Activated CD4-positive, CD25-positive, alpha-beta regulatory T cell treated with anti-CD3 and anti-CD28 coated beads, Interleukin-2, amount 50 U/mL, for 16 hours (primary cell): ENCODE measurements at regions not wholly inside any gene's neighbourhood (a gene's known extent, or its start where the extent isn't known, plus 50 kb on each side); places are given as distances from the start of the nearest gene placed in this dataset.
"Not testable (repeated sequence)": the region's sequence is repeated elsewhere in the genome, so short reads cannot be mapped to it uniquely, and the experiment has no call there.

Source experiments
- DNase-seq: peaks from one replicate; pipeline ENCODE4 v3.0.0-alpha.2; 2020; ENCODE audit warnings: low read depth, low spot score

- no peak for DNase-seq
These were observed 51.5 kb upstream of the MRI1 start for GRCh38 chr19:13712767-13713201.

- no peak for DNase-seq
These were observed 56.4 kb upstream of the MRI1 start for GRCh38 chr19:13707915-13708314.

GRCh38 chr19:13705928-13706447, 58.3 kb upstream of the MRI1 start:
- DNase-seq: no peak

DNA sequence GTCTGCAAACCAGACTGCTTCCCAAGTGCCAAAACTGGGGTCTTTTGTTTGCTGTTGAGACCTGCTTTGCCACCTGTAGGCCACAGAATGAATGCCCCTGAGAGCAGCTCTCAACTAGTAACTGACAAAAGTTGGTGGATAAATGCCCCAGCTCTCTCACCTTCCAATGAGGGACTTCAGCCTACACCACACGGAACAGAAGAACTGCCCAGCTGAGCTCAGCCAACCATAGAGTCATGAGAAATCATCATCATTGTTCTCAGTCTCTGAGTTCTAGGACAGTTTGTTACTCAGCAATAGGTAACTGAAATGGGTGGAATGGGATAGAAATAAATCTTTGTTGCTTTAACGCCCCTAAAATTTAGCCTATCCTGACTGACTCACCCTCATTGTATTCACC, 59.1 kb upstream of the MRI1 start:
- DNase-seq: no peak

DNA sequence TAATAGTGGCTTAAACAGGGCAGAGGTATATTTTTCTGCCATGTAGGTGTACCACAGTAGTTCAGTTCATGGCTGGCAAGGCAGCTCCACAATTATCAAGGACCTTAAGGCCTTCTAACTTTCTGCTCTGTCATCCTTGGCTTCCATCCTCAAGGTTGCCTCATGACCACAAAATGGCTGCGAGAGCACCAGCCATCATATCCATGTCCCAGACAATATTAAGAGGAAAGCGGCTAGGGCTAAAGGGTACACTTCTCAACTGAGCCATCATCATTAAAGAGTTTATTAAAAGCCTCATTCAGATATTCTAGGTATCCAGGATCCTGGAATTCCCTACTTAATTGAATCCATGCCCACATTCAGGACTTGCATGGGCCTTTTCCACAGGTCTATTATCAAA, 62.7 kb upstream of the MRI1 start:
- DNase-seq: no peak

GRCh38 chr19:13700621-13701020, 63.7 kb upstream of the MRI1 start:
- DNase-seq: no peak

DNA sequence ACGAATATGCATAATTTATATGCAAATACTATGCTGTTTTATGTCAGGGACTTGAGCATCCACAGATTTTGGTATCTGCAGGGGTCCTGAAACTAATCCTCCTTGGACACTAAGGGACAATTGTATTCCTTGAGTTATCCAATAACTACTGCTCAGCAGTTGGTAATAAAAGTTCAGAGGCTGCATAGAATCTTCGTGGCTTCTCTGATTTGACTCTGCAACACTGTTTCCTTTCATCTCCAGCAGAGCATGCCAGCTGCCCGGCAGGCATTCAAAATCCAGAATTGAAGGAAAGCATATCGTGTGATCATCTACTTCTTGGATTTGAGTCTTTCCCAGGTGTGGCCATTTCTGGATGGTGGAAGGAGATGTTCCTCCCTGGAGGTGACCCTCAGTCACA, 64.5 kb upstream of the MRI1 start:
- DNase-seq: no peak

DNA sequence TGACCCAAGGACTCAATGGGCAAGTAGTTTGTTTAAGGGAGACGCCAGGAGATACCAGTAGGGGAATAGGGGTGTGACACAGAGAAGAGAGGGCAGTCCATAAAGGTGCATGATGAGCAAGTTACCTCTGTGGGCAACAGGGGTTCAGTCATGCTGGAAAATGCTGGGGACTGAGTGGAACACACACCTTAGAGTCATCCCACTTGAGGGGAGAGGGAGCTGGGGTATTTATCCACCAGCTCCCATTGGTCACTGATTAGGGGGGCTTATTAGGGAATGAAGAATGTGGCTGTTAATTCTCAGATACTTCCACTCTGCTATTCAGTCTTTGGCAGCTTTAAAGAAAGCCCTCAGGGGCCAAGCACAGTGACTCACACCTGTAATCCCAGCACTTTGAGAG, 67.5 kb upstream of the MRI1 start:
- DNase-seq: no peak

DNA sequence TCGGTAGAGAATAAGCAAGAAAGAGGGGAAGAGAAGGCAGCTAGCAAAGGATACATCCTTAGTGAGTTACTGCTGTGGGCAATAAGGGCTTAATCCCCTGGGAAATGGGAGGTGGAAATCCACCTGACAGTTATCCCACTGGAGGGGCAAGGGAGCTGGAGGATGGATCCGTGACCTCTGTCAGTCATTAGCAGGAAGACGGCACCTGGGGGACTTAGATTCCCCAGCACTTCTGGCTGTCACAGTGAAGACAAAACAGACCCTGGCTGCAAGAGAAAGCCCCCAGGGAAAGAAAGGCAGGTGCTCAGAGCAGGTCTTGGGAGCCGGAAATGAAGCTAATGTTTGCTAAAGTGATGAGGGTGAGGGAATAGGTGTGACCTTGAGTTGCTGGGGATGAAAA, 70.4 kb upstream of the MRI1 start:
- DNase-seq: no peak

DNA sequence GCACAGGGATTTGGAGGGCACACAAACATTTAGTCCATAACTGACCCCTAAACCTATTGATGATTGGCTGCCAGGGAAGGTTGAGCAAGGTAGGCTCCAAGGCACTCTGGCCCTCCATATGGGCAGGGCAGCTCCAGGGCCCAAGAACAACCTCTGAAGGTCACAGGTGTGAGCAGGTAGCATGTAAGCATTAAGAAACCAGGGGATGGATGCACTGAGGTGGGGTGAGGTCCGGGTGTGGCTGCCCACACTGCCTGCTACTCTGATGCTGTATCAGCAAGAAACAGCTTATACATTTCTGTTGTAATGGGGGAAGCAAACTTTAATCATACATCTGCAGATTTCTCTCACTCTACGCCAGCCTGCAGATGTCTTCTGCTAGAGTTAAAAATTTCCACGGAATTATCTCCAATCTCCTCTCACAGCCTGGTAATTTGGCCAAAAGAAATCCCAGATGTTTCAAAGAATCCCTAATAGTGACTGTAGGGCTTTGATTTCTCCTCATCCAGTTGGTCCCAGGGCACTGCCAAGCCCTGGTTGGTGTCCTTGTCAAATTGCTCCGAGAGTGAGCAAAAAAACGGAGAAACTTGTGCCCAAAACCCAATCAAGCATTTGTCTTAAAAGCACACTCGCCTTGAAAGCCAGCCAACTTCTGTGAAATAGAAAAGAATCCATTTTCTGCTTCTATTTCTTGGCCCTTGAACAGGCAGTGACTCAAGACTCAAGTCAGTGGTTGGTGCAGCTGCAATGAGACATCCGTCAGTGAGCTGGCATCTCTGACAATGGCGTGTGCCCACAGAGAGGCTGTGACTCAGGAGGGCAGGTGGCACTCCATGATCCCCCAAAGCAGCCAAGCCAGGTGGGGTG, 72.5 kb upstream of the MRI1 start:
- no peak for DNase-seq

GRCh38 chr19:13689085-13689484, 75.2 kb upstream of the MRI1 start:
- DNase-seq: no peak

GRCh38 chr19:13684021-13684420, 80.3 kb upstream of the MRI1 start:
- DNase-seq: no peak

DNA sequence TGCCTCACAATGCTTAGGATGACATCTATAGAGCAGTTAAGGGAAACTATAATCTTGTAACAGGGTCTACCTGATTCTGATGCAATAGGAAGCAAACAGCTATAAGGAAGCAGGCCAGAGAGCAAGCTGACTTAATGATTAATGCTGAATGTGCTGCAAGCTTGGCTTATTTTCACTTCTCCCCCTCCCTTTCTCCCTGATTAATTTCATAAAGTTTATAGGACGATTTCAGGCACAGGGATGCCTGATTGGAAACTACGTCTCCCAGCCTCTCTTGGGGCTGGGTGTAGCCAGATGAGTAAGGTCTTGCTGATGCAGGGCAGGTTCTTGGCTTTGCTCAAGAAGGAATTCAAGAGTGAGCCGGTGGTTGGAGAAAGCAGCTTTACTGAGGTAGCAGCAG, 82.8 kb upstream of the MRI1 start:
- DNase-seq: no peak

GRCh38 chr19:13680708-13681360, 83.5 kb upstream of the MRI1 start:
- not testable (repeated sequence) for DNase-seq

DNA sequence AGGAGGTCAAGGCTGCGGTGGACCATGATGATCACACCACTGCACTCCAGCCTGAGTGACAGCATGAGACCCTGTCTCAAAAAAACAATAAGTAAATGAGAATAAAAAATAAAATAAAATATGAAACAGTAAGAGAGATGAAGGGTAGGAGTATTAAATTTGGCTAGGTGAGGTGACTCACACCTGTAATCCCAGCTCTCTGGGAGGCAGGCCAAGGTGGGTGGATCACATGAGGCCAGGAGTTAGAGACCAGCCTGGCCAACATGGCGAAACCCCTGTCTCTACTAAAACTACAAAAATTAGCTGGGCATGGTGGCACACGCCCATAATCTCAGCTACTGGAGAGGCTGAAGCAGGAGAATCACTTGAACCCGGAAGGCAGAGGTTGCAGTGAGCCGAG, 87.4 kb upstream of the MRI1 start:
- DNase-seq: not testable (repeated sequence)

GRCh38 chr19:13672480-13673175, 91.7 kb upstream of the MRI1 start:
- DNase-seq: not testable (repeated sequence)

DNA sequence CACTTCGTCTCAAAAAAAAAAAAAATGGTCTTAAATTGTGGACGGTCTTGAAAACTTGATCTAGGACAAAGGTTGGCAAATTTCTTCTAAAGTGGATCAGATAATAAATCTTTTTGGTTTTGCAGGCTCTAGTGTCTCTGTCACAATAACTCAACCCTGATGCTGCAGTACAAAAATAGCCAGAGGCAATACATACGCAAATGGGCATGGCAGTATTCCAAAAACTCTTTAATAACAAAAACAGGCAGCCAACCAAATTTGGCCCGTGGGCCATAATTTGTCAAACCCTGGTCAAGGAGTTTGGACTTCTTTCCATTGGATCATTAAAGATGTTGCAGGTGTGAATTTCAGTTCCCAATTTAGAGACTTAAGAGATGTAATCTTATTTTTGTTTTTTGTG, 93.5 kb upstream of the MRI1 start:
- DNase-seq: no peak

DNA sequence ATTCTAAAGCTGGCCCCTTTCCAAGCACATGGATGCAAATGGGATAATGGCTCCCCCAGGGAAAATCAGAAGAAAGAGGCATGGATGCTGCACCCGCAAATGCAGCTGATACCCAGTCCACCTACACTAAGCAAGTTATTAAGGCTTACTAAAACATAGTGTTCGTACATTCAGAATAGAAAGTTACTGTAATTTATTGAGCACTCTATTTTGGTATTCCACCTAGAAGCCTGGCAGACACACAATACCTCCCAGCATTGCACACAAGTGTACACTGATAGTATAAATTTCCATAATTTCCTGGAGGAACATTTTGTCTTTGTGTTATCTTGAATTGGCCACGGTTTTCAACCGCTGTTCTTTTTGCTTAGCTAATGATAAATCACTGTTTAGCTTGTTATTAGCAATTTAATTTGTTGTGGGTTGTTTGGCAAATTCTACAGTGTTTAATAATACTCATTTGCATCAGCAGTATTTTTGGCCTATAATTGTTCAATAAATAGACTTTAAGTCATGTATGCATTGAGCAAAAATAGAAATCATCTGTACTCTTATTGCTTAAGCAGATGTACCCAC, 94.5 kb upstream of the MRI1 start:
- DNase-seq: no peak

DNA sequence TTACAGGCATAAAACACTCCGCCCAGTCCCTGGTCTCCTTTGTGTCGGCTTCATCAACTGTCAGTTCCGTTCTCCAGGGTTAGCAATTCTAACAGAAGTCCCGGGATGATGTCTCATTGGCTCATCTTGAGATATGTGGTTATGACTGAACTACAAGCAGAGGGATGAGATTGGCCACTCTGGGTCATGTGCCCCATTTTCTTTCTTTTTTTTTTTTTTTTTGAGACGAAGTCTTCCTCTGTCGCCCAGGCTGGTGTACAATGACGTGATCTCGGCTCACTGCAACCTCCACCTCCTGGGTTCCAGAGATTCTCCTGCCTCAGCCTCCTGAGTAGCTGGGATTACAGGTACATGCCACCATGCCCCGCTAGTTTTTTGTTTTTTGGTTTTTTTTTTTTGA, 95.4 kb upstream of the MRI1 start:
- no peak for DNase-seq

GRCh38 chr19:13666165-13666564, 98.2 kb upstream of the MRI1 start:
- DNase-seq: no peak

GRCh38 chr19:13665125-13665905, 99.0 kb upstream of the MRI1 start:
- DNase-seq: no peak
